ENCODE measurements at regions not wholly inside any gene's neighbourhood (a gene's known extent, or its start where the extent isn't known, plus 50 kb on each side); places are given as distances from the start of the nearest gene placed in this dataset.

DNA sequence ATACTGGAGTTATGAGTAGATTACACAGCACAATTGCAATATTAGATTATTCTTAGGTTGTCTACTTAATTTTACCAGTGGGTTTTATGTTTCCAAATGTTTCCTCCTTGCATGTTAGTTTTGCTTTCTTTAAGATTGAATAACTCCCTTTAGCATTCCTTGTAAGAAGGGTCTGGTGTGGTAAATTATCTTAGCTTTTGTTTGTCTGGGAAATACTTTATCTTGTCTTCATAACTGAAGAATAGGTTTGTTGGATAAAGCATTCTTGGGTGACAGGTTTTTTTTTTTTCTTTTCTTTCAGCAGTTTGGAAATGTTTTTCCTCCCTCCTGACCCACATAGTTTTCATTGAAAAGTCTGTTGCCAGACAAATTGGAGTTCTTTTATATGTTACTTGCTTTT lies 531.1 kb downstream of the ANXA1 start:
- intact Hi-C loops (cut with micrococcal nuclease), result loop anchor here (5.0 to 10.0 kb wide), 2 partner anchors 232 to 890 kb away; no protein-coding TSS in a partner anchor
- no peak for ATAC-seq (ENCODE audit: low read depth)

More for the DNA sequence above, 531.1 kb downstream of the ANXA1 start:
- CTCF ChIA-PET, result no interaction called here
- Histone ChIP-seq H2AK5ac (ENCODE audit: low read depth, low read length) (no peak overlapping the region), H3K18ac (ENCODE audit: low read depth, low read length) (no peak overlapping the region), H4K20me1 (ENCODE audit: insufficient read depth, low read length) (no peaks in the 10 kb centered on the region), H2BK5ac (ENCODE audit: low read depth, low read length, poor library complexity, severe bottlenecking) (no peak overlapping the region), H4K91ac (ENCODE audit: insufficient read depth, low read depth, low read length) (no peak overlapping the region), H3K9me1 (ENCODE audit: insufficient read depth, low read length) (no peaks in the 10 kb centered on the region), H3K4me2 (ENCODE audit: low read depth, low read length) (no peak overlapping the region), H3K4ac (ENCODE audit: low read depth, low read length) (no peak overlapping the region), H3K27ac (ENCODE audit: insufficient read depth, low read length) (no peak overlapping the region), H3K4me1 (ENCODE audit: control insufficient read depth, insufficient read depth, low read length) (no peaks in the 10 kb centered on the region), H3K14ac (replicated peaks; ENCODE audit: low read depth, low read length) (no peak overlapping the region), H3K9ac (ENCODE audit: low read depth, low read length) (no peak overlapping the region), H2BK15ac (ENCODE audit: low read depth, low read length) (no peak overlapping the region), H3K4me3 (ENCODE audit: insufficient read depth, low read depth, low read length) (no peak overlapping the region), H3K36me3 (ENCODE audit: control insufficient read depth, insufficient read depth, low read length) (no peaks in the 10 kb centered on the region), H3K27me3 (ENCODE audit: control insufficient read depth, insufficient read depth, low read length) (no peaks in the 10 kb centered on the region), H3K56ac (ENCODE audit: extremely low read depth, insufficient read depth, low read length) (no peak overlapping the region), H2BK120ac (ENCODE audit: low read depth, low read length) (no peak overlapping the region), H4K8ac (ENCODE audit: low read depth in 2 of 2, low read length in 2 of 2) (no peak overlapping the region), H4K5ac (ENCODE audit: low read depth, low read length) (no peak overlapping the region), H2AFZ (replicated peaks; ENCODE audit: low read length, poor library complexity) (no peak overlapping the region), H3K23ac (ENCODE audit: low read depth, low read length) (no peak overlapping the region), H2AK9ac (replicated peaks; ENCODE audit: low read depth, low read length, poor library complexity) (no peak overlapping the region), H3K79me1 (ENCODE audit: low read depth in 1 of 2, low read length in 2 of 2) (no peaks in the 10 kb centered on the region), H2BK20ac (ENCODE audit: low read depth, low read length) (no peak overlapping the region), H3K9me3 (ENCODE audit: control insufficient read depth, insufficient read depth, low read length) (peaks cover 6% of the 10 kb centered on the region; the same call in 1 of the 2 replicates)
- POLR2A ChIA-PET (ENCODE audit: unreplicated experiment), result no interaction called here
- in situ Hi-C loops (cut with MboI; ENCODE audit: low sequenced_read_pairs), result no loop called here
- no TSS peak for BruUV-seq (replicated peaks)
- no peak for TF ChIP-seq RCOR1 (IDR thresholded peaks at IDR 0.05; ENCODE audit: insufficient replicate concordance, low read length)
- TF ChIP-seq SMC3 (IDR thresholded peaks at IDR 0.05; ENCODE audit: low read depth, low read length), result no peak
- TF ChIP-seq MXI1 (IDR thresholded peaks at IDR 0.05; ENCODE audit: borderline replicate concordance, low read depth, low read length), result no peak
- no peak for TF ChIP-seq RFX5 (IDR thresholded peaks at IDR 0.05; ENCODE audit: low read depth, low read length)
- TF ChIP-seq, protein P1, sequence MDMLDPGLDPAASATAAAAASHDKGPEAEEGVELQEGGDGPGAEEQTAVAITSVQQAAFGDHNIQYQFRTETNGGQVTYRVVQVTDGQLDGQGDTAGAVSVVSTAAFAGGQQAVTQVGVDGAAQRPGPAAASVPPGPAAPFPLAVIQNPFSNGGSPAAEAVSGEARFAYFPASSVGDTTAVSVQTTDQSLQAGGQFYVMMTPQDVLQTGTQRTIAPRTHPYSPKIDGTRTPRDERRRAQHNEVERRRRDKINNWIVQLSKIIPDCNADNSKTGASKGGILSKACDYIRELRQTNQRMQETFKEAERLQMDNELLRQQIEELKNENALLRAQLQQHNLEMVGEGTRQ (IDR thresholded peaks at IDR 0.05; ENCODE audit: low read depth, low read length), result no peak
- TF ChIP-seq, protein P2, sequence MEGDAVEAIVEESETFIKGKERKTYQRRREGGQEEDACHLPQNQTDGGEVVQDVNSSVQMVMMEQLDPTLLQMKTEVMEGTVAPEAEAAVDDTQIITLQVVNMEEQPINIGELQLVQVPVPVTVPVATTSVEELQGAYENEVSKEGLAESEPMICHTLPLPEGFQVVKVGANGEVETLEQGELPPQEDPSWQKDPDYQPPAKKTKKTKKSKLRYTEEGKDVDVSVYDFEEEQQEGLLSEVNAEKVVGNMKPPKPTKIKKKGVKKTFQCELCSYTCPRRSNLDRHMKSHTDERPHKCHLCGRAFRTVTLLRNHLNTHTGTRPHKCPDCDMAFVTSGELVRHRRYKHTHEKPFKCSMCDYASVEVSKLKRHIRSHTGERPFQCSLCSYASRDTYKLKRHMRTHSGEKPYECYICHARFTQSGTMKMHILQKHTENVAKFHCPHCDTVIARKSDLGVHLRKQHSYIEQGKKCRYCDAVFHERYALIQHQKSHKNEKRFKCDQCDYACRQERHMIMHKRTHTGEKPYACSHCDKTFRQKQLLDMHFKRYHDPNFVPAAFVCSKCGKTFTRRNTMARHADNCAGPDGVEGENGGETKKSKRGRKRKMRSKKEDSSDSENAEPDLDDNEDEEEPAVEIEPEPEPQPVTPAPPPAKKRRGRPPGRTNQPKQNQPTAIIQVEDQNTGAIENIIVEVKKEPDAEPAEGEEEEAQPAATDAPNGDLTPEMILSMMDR (conservative IDR thresholded peaks at IDR 0.05; ENCODE audit: low read depth, low read length), result no peak
- dilution Hi-C loops (cut with HindIII; ENCODE audit: low sequenced_read_pairs, unreplicated experiment), result no loop called here
- no peak for DNase-seq

Measured in IMR-90 (cell line).